ENCODE measurements at regions not wholly inside any gene's neighbourhood (a gene's known extent, or its start where the extent isn't known, plus 50 kb on each side); places are given as distances from the start of the nearest gene placed in this dataset.

DNA sequence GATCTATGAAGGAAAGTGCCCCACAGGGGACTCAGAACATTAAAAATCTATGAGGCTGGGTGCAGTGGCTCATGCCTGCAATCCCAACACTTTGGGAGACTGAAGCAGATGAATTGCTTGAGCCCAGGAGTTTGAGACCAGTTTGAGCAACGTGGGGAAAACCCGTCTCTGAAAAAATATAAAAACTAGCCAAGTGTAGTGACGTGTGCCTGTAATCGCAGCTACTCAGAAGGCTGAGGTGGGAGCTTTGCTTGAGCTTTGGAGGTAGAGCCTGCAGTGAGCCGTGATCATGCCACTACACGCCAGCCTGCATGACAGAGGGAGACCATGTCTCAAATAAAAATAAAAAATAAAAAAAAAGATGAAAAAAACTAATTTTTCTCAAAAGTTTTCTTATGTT, 1070.6 kb downstream of the PCDH9 start:
- Histone ChIP-seq H3K36me3 (ENCODE audit: insufficient read depth) (no peaks in the 10 kb centered on the region), H3K27me3 (ENCODE audit: insufficient read depth) (no peaks in the 10 kb centered on the region), H2AFZ (peak overlapping the region; percentile 53; the same call in 1 of the 2 replicates), H4K20me1 (replicated peaks; ENCODE audit: insufficient read depth) (no peaks in the 10 kb centered on the region), H3F3A (replicated peaks; ENCODE audit: low read depth) (no peaks in the 10 kb centered on the region), H3K4me3 (no peak overlapping the region), H3K79me2 (replicated peaks; ENCODE audit: insufficient read depth) (no peaks in the 10 kb centered on the region), H3K9me2 (ENCODE audit: insufficient read depth) (no peaks in the 10 kb centered on the region), H3K4me2 (no peak overlapping the region), H3K27ac (ENCODE audit: low read depth) (no peak overlapping the region), H3K4me1 (ENCODE audit: insufficient read depth) (no peaks in the 10 kb centered on the region)
- no peaks in the 10 kb centered on the region for H3K27me3 Mint-ChIP-seq (ENCODE audit: insufficient read depth, low read depth, poor library complexity)
- H3K4me1 Mint-ChIP-seq, result no peaks in the 10 kb centered on the region
- TF ChIP-seq STAT1 (IDR thresholded peaks at IDR 0.05; ENCODE audit: unreplicated experiment), result no peak
- TF ChIP-seq ZNF114 (CRISPR knock-in tag; IDR thresholded peaks at IDR 0.05), result no peak
- no peak for TF ChIP-seq POLR2AphosphoS5 (IDR thresholded peaks at IDR 0.05; ENCODE audit: low read depth)
- no peak for TF ChIP-seq CREB1 (CRISPR knock-in tag; IDR thresholded peaks at IDR 0.05; ENCODE audit: low read depth)
- TF ChIP-seq ZNF462 (CRISPR knock-in tag; IDR thresholded peaks at IDR 0.05), result no peak
- TF ChIP-seq ZNF331 (CRISPR knock-in tag; IDR thresholded peaks at IDR 0.05; ENCODE audit: low read depth), result no peak
- no peak for TF ChIP-seq EZH2phosphoT487 (IDR thresholded peaks at IDR 0.05; ENCODE audit: unreplicated experiment)
- TF ChIP-seq JUNB (IDR thresholded peaks at IDR 0.05; ENCODE audit: unreplicated experiment), result no peak
- no peak for TF ChIP-seq CTCF (conservative IDR thresholded peaks at IDR 0.05; ENCODE audit: low read depth in 2 of 2)
- TF ChIP-seq NANOG (IDR thresholded peaks at IDR 0.05; ENCODE audit: borderline replicate concordance), result no peak
- TF ChIP-seq ETS1 (IDR thresholded peaks at IDR 0.05), result no peak
- TF ChIP-seq EZH2 (IDR thresholded peaks at IDR 0.05; ENCODE audit: low read depth, unreplicated experiment), result no peak
- TF ChIP-seq, protein P1, sequence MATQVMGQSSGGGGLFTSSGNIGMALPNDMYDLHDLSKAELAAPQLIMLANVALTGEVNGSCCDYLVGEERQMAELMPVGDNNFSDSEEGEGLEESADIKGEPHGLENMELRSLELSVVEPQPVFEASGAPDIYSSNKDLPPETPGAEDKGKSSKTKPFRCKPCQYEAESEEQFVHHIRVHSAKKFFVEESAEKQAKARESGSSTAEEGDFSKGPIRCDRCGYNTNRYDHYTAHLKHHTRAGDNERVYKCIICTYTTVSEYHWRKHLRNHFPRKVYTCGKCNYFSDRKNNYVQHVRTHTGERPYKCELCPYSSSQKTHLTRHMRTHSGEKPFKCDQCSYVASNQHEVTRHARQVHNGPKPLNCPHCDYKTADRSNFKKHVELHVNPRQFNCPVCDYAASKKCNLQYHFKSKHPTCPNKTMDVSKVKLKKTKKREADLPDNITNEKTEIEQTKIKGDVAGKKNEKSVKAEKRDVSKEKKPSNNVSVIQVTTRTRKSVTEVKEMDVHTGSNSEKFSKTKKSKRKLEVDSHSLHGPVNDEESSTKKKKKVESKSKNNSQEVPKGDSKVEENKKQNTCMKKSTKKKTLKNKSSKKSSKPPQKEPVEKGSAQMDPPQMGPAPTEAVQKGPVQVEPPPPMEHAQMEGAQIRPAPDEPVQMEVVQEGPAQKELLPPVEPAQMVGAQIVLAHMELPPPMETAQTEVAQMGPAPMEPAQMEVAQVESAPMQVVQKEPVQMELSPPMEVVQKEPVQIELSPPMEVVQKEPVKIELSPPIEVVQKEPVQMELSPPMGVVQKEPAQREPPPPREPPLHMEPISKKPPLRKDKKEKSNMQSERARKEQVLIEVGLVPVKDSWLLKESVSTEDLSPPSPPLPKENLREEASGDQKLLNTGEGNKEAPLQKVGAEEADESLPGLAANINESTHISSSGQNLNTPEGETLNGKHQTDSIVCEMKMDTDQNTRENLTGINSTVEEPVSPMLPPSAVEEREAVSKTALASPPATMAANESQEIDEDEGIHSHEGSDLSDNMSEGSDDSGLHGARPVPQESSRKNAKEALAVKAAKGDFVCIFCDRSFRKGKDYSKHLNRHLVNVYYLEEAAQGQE (IDR thresholded peaks at IDR 0.05; ENCODE audit: unreplicated experiment), result no peak
- no peak overlapping the region for H3K27ac Mint-ChIP-seq
- DNase-seq (ENCODE audit: low spot score) (no peak), ATAC-seq (no peak)
- no peaks in the 10 kb centered on the region for H3K9me3 Mint-ChIP-seq
- H3K4me3 Mint-ChIP-seq, result no peak overlapping the region
- H3K36me3 Mint-ChIP-seq (ENCODE audit: low read depth), result no peaks in the 10 kb centered on the region

Measured in GM23338 (cell line).